K562 (cell line): ENCODE measurements at regions not wholly inside any gene's neighbourhood (a gene's known extent, or its start where the extent isn't known, plus 50 kb on each side); places are given as distances from the start of the nearest gene placed in this dataset.

ENCODE experiments used
- ARID1B ChIP-seq: fragments of 450-650 bp; IDR thresholded peaks from 2 replicates; pipeline ENCODE4 v1.6.1; 2016; ENCODE audit warnings: antibody characterized with exemption, mild to moderate bottlenecking, inconsistent platforms
- BACH1 ChIP-seq: fragments of 200-800 bp; sonication (Bioruptor generic); IDR thresholded peaks from 2 replicates; pipeline ENCODE4 v1.6.1; 2016; ENCODE audit warnings: missing genetic modification characterization, missing compliant biosample characterization
- CCAR2 ChIP-seq: fragments of 200-400 bp; formaldehyde crosslinking; IDR thresholded peaks from 2 replicates; pipeline ENCODE4 v1.6.1; 2017; ENCODE audit warnings: mild to moderate bottlenecking, low read depth, low read length
- DPF2 ChIP-seq: fragments of 450-650 bp; IDR thresholded peaks from 2 replicates; pipeline ENCODE4 v1.6.1; 2016
- E2F3 ChIP-seq: fragments of 250-450 bp; sonication (Bioruptor Pico); IDR thresholded peaks from 2 replicates; pipeline ENCODE4 v1.4.0; 2020; ENCODE audit warnings: mild to moderate bottlenecking
- EHMT2 ChIP-seq: fragments of 450-650 bp; IDR thresholded peaks from 2 replicates; pipeline ENCODE4 v1.6.1; 2018; ENCODE audit warnings: antibody characterized with exemption
- FOSL1 ChIP-seq: fragments of 200-800 bp; sonication (Bioruptor generic); conservative IDR thresholded peaks from 2 replicates; pipeline ENCODE4 v1.6.1; 2016; ENCODE audit warnings: missing genetic modification characterization, missing compliant biosample characterization
- GABPA ChIP-seq: fragments of 200-800 bp; sonication (Bioruptor generic); conservative IDR thresholded peaks from 2 replicates; pipeline ENCODE4 v1.6.1; 2016; ENCODE audit warnings: low read depth, missing genetic modification characterization, missing compliant biosample characterization
- MEIS2 ChIP-seq: fragments of 450-650 bp; IDR thresholded peaks from 2 replicates; pipeline ENCODE4 v1.6.1; 2014; ENCODE audit warnings: mild to moderate bottlenecking; ENCODE audit not compliant: partially characterized antibody
- MTA1 ChIP-seq: fragments of 450-650 bp; IDR thresholded peaks from 2 replicates; pipeline ENCODE4 v1.6.1; 2017; ENCODE audit warnings: borderline replicate concordance
- RAD21 ChIP-seq, 2 experiments: fragments of 250-450 bp in 1 of 2; fragments of 450-650 bp in 1 of 2; sonication (Bioruptor Pico) in 1 of 2; formaldehyde crosslinking in 1 of 2; IDR thresholded peaks in 1 of 2; conservative IDR thresholded peaks in 1 of 2; 2 replicates each; pipeline versions ENCODE4 v1.4.0 to v1.8.0; 2020 to 2022; ENCODE audit warnings: mild to moderate bottlenecking in 2 of 2, moderate library complexity in 1 of 2
- SMARCA4 ChIP-seq: fragments of 450-650 bp; IDR thresholded peaks from 2 replicates; pipeline ENCODE4 v1.6.1; 2016
- SREBF2 ChIP-seq: sonication (generic); formaldehyde crosslinking; IDR thresholded peaks from 2 replicates; pipeline ENCODE4 v1.4.0; 2020; ENCODE audit warnings: mild to moderate bottlenecking, missing genetic modification reagents
- TBL1XR1 ChIP-seq, 2 experiments: IDR thresholded peaks; 2 replicates each; pipeline ENCODE4 v1.6.1; 2012; ENCODE audit warnings: improper control_type of control experiment in 2 of 2, low read length in 2 of 2, mild to moderate bottlenecking in 1 of 2
- TEAD4 ChIP-seq, 2 experiments: sonication (generic) in 1 of 2; formaldehyde crosslinking in 1 of 2; IDR thresholded peaks; 2 replicates each; pipeline versions ENCODE4 v1.6.1 to v1.8.0; 2012 to 2022; ENCODE audit warnings: borderline replicate concordance in 1 of 2, inconsistent platforms in 1 of 2, low read length in 1 of 2, mild to moderate bottlenecking in 1 of 2, missing genetic modification reagents in 1 of 2
- TRIM24 ChIP-seq, 2 experiments: fragments of 450-650 bp; IDR thresholded peaks; 2 replicates each; pipeline ENCODE4 v1.6.1; 2016
- TF ChIP-seq, protein P1 (sequence below): fragments of 250-450 bp; sonication (Bioruptor Pico); IDR thresholded peaks from 2 replicates; pipeline ENCODE4 v1.9.0; 2021; ENCODE audit warnings: mild to moderate bottlenecking, inconsistent platforms
- TF ChIP-seq, protein P2 (sequence below): fragments of 250-450 bp; sonication (Bioruptor Pico); IDR thresholded peaks from 2 replicates; pipeline ENCODE4 v1.8.0; 2022; ENCODE audit warnings: moderate library complexity, mild to moderate bottlenecking, inconsistent platforms
- TF ChIP-seq, protein P3 (sequence below), 2 experiments: fragments of 450-650 bp; conservative IDR thresholded peaks; 2 replicates each; pipeline ENCODE4 v1.6.1; 2017; ENCODE audit warnings: mild to moderate bottlenecking in 2 of 2, moderate library complexity in 2 of 2
- TF ChIP-seq, protein P4 (sequence below): fragments of 250-450 bp; sonication (Bioruptor Pico); IDR thresholded peaks from 2 replicates; pipeline ENCODE4 v1.8.0; 2021; ENCODE audit warnings: mild to moderate bottlenecking, moderate library complexity

DNA sequence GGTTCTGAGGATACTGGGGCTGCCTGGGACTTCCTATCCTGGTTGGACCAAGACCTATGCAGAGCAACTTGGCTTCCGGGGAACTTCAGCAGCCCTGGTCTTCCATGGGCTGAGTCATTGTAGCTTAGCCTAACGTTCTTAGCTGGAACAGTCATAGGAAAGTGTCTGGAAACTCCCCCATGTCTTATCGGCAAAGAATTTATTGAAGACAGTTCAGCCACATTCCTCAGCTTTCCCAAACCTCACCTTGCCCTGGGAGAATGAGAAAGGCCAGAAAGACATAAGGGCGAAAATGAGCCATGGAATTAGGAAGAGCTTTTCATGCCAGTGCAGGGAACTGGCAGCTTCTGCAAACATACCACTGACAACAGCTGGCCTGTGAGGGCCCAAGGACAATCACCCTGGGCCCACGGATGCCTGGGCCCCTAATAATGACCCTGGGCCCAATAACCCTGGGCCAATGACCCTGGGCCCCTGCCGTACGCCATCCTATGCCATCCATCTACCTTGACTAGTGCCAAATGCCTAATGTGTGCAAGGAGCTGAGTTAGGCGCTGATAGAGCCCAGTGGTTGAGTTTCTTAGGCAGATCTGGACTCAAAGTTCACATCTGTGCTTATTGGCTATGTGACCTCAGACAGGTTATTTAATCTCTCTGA, 114.4 kb upstream of the GADD45A start (continued):
- TF ChIP-seq, protein P1, sequence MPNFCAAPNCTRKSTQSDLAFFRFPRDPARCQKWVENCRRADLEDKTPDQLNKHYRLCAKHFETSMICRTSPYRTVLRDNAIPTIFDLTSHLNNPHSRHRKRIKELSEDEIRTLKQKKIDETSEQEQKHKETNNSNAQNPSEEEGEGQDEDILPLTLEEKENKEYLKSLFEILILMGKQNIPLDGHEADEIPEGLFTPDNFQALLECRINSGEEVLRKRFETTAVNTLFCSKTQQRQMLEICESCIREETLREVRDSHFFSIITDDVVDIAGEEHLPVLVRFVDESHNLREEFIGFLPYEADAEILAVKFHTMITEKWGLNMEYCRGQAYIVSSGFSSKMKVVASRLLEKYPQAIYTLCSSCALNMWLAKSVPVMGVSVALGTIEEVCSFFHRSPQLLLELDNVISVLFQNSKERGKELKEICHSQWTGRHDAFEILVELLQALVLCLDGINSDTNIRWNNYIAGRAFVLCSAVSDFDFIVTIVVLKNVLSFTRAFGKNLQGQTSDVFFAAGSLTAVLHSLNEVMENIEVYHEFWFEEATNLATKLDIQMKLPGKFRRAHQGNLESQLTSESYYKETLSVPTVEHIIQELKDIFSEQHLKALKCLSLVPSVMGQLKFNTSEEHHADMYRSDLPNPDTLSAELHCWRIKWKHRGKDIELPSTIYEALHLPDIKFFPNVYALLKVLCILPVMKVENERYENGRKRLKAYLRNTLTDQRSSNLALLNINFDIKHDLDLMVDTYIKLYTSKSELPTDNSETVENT (CRISPR knock-in tag): no peak
- TF ChIP-seq TRIM24 (IDR thresholded peaks at IDR 0.05): peak in 1 of 2 experiments; percentile 57; a peak in 1 of 4 replicates
- TF ChIP-seq FOSL1 (tag): peak; percentile 92
- TF ChIP-seq, protein P2, sequence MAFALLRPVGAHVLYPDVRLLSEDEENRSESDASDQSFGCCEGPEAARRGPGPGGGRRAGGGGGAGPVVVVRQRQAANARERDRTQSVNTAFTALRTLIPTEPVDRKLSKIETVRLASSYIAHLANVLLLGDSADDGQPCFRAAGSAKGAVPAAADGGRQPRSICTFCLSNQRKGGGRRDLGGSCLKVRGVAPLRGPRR (CRISPR knock-in tag): no peak
- TF ChIP-seq ARID1B: peak; percentile 81
- no peak for TF ChIP-seq E2F3 (CRISPR knock-in tag)
- peak; percentile 73 for TF ChIP-seq TEAD4 (IDR thresholded peaks at IDR 0.05; ENCODE audit: low read length)
- no peak for TF ChIP-seq TEAD4 (CRISPR knock-in tag; IDR thresholded peaks at IDR 0.05; ENCODE audit: borderline replicate concordance)
- TF ChIP-seq RAD21 (CRISPR knock-in tag; conservative IDR thresholded peaks at IDR 0.05 in 1 of 2, IDR thresholded peaks at IDR 0.05 in 1 of 2): 0 out of 4 replicates have a peak, but pooled peaks of 1 of the 2 experiments have one; percentile 16
- TF ChIP-seq, protein P3, sequence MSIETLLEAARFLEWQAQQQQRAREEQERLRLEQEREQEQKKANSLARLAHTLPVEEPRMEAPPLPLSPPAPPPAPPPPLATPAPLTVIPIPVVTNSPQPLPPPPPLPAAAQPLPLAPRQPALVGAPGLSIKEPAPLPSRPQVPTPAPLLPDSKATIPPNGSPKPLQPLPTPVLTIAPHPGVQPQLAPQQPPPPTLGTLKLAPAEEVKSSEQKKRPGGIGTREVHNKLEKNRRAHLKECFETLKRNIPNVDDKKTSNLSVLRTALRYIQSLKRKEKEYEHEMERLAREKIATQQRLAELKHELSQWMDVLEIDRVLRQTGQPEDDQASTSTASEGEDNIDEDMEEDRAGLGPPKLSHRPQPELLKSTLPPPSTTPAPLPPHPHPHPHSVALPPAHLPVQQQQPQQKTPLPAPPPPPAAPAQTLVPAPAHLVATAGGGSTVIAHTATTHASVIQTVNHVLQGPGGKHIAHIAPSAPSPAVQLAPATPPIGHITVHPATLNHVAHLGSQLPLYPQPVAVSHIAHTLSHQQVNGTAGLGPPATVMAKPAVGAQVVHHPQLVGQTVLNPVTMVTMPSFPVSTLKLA (conservative IDR thresholded peaks at IDR 0.05): 0 out of 4 replicates have a peak, but pooled peaks of 1 of the 2 experiments have one; percentile 19
- 0 out of 2 replicates have a peak, but pooled peaks have one; percentile 64 for TF ChIP-seq BACH1 (tag)
- no peak; the same call in 1 of the 2 replicates for TF ChIP-seq EHMT2
- TF ChIP-seq GABPA (tag): no peak
- TF ChIP-seq SREBF2 (CRISPR knock-in tag): no peak
- TF ChIP-seq MTA1: peak; percentile 53; the same call in 1 of the 2 replicates
- TF ChIP-seq, protein P4, sequence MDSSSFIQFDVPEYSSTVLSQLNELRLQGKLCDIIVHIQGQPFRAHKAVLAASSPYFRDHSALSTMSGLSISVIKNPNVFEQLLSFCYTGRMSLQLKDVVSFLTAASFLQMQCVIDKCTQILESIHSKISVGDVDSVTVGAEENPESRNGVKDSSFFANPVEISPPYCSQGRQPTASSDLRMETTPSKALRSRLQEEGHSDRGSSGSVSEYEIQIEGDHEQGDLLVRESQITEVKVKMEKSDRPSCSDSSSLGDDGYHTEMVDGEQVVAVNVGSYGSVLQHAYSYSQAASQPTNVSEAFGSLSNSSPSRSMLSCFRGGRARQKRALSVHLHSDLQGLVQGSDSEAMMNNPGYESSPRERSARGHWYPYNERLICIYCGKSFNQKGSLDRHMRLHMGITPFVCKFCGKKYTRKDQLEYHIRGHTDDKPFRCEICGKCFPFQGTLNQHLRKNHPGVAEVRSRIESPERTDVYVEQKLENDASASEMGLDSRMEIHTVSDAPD (CRISPR knock-in tag): no peak
- peak in 1 of 2 experiments; percentile 51; a peak in 1 of 4 replicates for TF ChIP-seq TBL1XR1 (IDR thresholded peaks at IDR 0.05; ENCODE audit: low read length in 2 of 2)
- TF ChIP-seq CCAR2: no peak
- TF ChIP-seq MEIS2: peak; percentile 53
- peak; percentile 83 for TF ChIP-seq DPF2
- TF ChIP-seq SMARCA4: peak; percentile 87
